Middle frontal gyrus (tissue), 1 donor: ENCODE measurements at regions not wholly inside any gene's neighbourhood (a gene's known extent, or its start where the extent isn't known, plus 50 kb on each side); places are given as distances from the start of the nearest gene placed in this dataset.
A peak's percentile ranks its signal among the peaks of the same experiment; 100 is the strongest.
"Not testable (repeated sequence)": the region's sequence is repeated elsewhere in the genome, so short reads cannot be mapped to it uniquely, and the experiment has no call there.

ENCODE experiments used
- DNase-seq: peaks from one replicate; pipeline ENCODE4 v3.0.0-alpha.2; 2015; ENCODE audit warnings: low spot score; ENCODE audit errors: extremely low spot score

- peak; percentile 2 for DNase-seq
These were observed 485.9 kb downstream of the USP25 start for GRCh38 chr21:16215663-16216183.

DNA sequence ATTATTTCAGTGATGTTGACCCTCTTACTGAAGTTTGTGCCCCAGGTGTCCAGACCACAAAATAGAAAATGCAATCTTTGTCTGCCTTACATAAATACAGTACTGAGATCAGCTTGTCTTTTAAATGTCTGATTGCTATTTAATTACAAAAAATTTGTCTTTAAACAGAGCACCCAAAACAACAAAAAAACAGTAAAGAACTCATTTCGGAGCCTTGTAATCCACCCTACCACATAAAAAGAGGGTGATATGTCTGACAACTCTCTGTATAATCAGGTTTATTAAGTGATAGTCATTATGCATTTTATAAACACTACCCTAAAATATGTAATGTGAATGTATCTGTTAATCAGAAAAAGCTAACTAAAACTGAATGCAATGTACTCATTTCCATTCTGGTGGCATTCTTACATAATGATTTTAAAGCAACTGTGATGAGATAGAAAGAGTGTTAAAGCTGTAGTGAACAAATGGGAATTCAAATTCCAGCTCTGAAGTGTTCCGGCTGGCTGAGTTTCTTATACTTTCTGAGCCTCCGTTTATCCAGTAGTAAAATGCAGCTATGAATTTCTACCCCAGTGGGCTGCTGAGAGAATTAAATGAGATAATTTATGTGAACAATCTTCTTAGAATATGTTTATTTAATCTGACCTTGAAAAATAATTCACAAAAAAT is 486.6 kb downstream of the USP25 start:
- peak; percentile 3 for DNase-seq

GRCh38 chr21:16218682-16219343 is 489.0 kb downstream of the USP25 start:
- DNase-seq: peak; percentile 0

DNA sequence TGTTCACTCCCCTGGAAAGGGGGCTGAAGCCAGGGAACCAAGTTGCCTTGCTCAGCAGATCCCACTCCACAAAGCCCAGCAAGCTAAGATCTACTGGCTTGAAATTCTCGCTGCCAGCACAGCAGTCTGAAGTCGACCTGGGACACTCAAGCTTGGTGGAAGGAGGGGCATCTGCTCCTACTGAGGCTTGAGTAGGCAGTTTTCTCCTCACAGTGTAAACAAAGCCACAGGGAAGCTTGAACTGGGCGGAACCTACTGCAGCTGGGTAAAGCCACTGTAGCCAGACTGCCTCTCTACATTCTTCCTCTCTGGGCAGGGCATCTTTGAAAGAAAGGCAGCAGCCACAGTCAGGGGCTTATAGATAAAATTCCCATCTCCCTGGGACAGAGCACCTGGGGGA is 495.0 kb downstream of the USP25 start:
- DNase-seq: not testable (repeated sequence)

GRCh38 chr21:16239659-16240265 is 510.0 kb downstream of the USP25 start:
- no peak for DNase-seq

DNA sequence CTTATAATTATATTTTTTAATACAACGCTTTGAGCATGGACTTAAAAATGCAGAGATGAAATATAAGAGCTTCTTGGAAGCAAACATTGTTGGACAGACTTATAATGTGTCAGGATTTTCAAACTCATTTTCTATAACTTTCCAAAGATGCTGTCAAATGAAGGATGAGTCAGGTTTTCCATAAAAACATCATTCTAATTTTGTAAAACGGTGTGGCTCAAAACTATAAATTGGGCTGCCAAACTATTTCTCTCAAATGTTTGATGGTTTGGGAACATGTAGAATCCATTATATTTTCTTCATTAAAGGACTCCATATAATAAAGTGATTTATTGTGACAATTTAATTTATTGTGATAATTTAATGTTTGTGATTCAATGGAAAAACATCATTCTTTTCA is 511.2 kb downstream of the USP25 start:
- peak; percentile 37 for DNase-seq

DNA sequence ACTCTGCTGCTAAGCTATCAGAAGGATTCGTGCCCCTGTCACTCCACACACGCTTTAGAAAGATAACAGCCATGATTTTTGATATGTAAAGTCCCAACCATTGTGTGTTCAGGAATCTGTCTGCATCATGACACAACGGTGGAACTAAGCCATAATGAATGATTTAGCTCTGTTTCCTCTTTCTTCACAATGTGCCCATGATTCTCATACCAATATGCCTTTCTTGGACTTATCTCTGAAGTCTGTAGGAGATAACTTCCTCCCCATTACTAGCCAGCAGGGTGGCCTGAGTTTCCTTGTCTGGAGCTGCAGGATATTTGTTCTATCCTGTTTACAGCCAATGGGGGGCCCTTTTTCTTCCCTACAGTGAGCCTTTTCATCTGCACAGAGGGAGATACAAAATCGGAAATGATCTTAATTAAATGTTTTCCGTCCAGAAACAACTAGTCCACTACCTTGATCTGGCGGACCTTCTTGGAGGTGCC is 511.7 kb downstream of the USP25 start:
- no peak for DNase-seq

DNA sequence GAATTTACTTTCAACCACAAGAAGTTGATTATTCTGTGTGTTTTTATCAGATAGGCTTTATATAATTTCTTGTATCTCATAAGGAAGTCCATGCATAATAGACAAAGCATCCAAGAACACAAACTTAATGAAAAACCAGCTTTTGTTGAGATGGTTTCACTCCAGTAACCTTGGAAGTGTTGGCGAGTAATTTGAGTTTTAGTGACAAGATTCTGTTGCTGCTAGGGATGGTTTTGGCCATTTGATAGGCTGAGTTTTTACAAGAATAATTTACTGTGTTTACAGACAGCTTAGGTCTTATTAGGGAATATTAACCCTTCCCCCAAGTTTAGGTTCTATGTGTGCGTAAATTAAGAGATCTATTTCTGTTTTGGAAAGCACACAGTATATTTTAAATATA is 513.6 kb downstream of the USP25 start:
- no peak for DNase-seq

GRCh38 chr21:16248705-16249104 is 518.9 kb downstream of the USP25 start:
- no peak for DNase-seq

- DNase-seq: no peak
These were observed 520.5 kb downstream of the USP25 start for GRCh38 chr21:16250273-16250672.

DNA sequence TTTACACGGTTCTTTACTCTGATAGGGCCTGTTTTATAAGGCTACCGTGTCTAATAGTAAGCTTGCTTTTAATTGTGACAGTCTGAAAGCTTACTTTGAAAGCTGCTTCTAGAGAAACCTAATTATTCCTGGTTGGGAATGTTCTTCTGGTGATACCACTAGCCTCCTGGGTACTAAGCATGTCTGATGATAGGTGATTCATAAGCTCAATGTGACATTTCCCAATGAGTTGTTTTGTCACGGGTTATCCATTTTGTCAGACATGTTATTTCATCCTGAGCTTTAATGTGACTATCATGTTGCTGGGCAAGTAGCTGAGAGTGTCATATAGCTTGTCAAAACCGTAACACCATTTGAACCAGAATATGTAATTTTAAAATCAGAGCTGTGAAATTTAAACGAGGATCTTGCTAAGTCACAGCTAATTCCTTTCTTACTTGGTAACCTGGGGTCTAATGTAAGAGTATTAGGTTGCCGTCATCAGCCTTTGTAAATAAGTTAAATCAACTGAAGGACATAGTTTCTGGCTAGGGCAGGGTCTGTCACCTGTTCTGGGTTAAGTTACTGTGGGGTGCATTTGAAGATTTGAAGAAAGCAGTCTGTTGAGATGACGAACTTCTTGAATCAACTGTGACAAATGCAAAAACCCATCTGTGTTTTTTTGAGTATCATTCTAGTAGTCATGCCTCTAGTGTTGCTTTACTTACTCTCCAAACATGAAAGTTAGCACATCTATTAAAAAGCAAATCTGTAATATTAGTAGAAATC is 529.2 kb downstream of the USP25 start:
- no peak for DNase-seq

DNA sequence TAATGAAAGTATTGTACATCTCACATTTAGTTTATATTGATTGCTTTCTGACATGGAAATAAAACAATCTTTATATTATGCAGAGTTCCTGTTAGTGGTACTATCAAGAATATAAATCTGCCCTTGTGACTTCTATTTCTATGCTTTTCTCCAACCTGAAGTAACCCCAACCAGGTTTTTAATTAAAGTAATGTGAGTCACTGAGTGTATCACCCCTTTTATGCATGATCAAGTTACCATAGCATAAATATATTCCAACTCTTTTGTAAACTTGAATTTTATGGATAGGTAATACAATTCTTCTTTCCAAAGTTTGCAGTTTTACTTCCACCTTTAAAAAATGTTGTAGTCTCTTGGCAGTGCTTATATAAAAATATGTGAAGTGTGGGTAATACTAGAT is 532.3 kb downstream of the USP25 start:
- no peak for DNase-seq

DNA sequence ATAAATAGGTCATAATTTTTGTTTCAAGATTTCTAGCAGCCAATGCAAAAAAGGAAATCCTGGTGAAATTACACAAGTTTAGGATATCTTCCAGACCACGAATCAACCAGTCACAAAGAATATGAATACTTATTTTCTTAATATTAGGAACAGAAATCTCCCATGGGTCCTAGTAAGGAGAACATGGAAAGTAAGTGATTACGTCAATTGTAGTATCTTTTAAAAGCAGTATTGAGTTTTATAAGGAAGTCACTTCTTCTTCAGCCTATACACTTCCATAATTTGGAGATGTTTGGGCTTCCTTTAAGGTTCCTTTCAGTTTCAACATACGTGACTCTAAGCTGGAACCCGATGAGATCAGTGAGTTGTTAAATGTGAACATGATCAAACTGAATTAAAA is 534.5 kb downstream of the USP25 start:
- DNase-seq: no peak

DNA sequence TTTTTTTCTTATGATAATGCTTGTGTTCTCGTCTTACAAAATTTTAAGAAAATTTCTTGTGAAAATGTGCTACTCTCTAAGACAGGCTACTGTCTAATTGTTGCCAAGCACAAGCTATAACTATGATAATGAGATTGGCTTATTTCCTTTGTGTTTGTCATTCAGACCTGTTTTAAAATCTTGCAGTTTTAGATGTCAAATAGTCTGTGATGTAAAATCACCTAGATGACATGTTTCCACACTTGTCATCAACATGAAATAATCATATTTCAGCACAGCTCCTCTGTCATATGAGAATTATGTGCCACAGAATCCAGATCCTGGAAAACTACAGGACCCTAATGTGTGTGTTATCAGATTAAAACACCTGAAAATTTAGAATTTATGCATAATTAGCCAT is 539.7 kb downstream of the USP25 start:
- DNase-seq: no peak

DNA sequence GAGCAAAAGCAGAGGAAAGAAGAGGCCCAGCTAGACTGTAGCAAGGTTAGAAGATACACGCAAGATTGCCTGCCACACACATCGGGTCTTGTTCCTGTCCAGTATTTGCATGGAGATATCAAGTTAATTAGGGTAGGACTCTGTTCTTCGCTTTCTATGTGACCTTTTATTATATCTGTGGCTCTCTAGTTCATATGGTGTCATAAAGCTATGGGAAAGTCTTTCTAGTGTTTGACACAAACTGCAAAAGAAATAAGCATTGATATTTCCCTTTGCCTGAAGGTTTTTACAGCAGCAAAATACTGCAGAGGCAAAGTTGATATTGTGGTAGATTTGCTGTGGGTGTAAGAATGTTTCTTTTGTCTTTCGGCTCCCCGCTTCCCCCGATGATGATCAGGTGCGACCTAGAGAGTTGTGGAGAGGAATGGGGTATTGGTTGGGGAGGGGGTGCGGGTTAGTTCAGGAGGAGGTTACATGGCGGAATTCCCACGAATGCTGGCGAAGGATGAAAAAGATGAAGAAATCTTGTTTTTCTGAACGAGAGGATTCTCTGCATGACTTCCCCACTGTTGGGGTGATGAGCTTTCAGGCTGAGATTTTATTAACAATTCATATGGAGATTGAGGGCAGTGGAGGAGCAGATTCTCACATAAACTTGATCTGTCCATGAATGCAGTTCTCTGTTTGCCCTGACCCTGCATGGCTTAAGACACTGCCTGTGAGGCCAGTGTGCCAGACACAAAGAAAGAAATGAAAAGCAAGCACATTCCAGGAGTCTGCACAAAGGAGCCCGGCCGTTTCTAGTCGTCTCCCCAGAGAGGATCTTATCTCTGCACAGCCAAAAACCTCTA is 550.2 kb downstream of the USP25 start:
- no peak for DNase-seq

DNA sequence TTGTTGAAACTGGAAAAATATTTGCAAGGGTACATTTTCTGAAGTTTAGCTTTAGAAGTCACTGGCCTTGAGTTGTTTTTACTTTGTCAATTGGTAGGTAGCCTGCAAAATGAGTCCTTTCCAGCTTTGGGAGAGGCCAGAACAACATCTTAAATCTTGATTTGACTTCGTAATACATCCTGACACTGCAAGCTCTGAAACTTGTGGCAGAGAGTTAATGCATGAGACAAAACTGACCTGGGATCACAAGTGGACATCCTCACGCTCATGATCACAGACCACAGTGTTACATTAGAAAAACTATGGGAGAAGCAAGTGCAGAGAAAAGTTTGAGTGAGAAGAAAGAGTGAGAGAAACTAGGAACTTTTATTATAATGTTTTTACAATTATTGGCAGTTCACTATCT is 550.9 kb downstream of the USP25 start:
- no peak for DNase-seq

DNA sequence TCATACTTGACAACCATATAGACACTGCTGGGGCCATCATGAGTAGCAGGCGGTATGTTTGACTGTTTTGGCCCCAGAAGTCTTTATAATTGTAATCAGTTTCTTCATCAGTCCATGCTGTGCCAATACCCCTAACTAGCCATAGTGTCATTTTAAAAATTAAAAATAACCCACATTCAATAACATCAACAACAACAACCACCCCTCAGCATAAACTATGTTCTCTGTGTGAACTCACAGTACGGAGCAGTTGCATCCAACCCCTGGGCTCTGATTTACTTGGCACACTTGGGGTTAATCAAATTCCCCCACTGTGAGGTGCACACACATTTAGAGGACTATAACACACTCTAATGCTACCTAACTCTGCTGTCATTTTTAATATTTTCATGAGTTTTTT is 553.7 kb downstream of the USP25 start:
- DNase-seq: no peak

DNA sequence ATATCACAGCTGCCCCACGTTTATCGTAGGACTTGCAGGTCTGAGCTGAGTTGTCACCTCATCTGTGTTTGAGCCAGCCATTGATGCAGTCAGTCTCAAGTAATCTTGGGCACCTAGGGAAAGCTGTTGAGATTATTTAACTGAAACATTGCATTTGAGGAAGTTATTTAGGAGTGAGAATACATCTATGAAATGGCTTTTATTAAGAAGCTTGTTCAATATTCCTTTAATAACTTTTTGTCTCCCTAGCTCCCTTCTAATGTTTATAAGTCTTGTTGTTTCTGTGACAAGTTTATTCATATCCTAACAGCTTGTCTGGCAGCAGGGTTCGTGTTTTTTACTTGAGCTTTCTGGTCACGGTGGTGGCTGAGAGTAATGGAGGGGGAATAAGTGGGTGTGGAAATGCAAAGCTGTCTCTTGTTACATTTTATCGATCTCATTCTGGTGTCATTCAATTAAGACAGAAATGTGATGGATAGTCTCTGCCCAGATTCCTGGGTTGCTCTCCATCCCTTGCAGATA is 555.9 kb downstream of the USP25 start:
- no peak for DNase-seq

- no peak for DNase-seq
These were observed 557.3 kb downstream of the USP25 start for GRCh38 chr21:16287046-16287445.

DNA sequence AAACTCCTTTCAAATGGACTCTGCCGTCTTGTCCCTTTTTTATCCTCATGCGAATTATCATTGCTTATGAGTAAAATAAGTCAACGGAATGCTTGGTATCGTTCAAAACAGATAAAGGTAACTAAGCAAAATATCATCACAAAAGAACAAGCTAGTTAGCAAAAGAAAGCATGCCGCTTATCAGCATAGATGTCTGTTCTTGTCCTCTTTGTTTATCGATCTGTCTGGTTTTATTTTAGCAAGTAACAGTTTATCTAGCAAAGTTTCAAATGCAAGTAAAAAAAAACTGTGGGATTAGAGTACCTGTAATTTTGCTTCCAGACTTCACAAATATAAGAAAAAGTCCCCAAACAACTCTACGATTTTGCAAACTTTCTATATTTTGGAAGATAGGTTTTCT is 561.5 kb downstream of the USP25 start:
- DNase-seq: no peak

GRCh38 chr21:16294128-16294527 is 564.3 kb downstream of the USP25 start:
- no peak for DNase-seq
